SK-N-SH (cell line): ENCODE measurements at regions not wholly inside any gene's neighbourhood (a gene's known extent, or its start where the extent isn't known, plus 50 kb on each side); places are given as distances from the start of the nearest gene placed in this dataset.

Source experiments
- CTCF ChIP-seq: fragments of 200-600 bp; sonication (generic); IDR thresholded peaks from 2 replicates; pipeline ENCODE4 v1.6.1; 2017; ENCODE audit warnings: antibody characterized with exemption, mild to moderate bottlenecking, moderate library complexity
- EP300 ChIP-seq, 2 experiments: IDR thresholded peaks; 2 replicates each; pipeline versions ENCODE4 v1.4.0 to v1.6.1; 2012; ENCODE audit warnings: borderline replicate concordance in 1 of 2, low read depth in 1 of 2, low read length in 1 of 2
- GABPA ChIP-seq: IDR thresholded peaks from 2 replicates; pipeline ENCODE4 v1.4.0; 2012; ENCODE audit warnings: low read depth, mild to moderate bottlenecking
- JUND ChIP-seq: IDR thresholded peaks from 2 replicates; pipeline ENCODE4 v1.4.0; 2012
- MAX ChIP-seq: IDR thresholded peaks from 2 replicates; pipeline ENCODE4 v1.4.0; 2012; ENCODE audit warnings: low read depth
- PBX3 ChIP-seq: IDR thresholded peaks from 2 replicates; pipeline ENCODE4; 2012
- POLR2AphosphoS5 ChIP-seq: IDR thresholded peaks from 2 replicates; pipeline ENCODE4 v1.6.1; 2012; ENCODE audit warnings: low read depth, low read length
- RAD21 ChIP-seq: IDR thresholded peaks from 2 replicates; pipeline ENCODE4 v1.6.1; 2012; ENCODE audit warnings: mild to moderate bottlenecking, low read length
- REST ChIP-seq: IDR thresholded peaks from 2 replicates; pipeline ENCODE4 v1.6.1; 2012; ENCODE audit warnings: mild to moderate bottlenecking, low read depth, low read length, moderate library complexity
- SIN3A ChIP-seq: IDR thresholded peaks from 2 replicates; pipeline ENCODE4 v1.6.1; 2012; ENCODE audit warnings: low read depth, mild to moderate bottlenecking, low read length, moderate library complexity, borderline replicate concordance
- TEAD4 ChIP-seq: IDR thresholded peaks from 2 replicates; pipeline ENCODE4 v1.4.0; 2012; ENCODE audit warnings: mild to moderate bottlenecking, borderline replicate concordance; ENCODE audit not compliant: insufficient read depth
- USF1 ChIP-seq: IDR thresholded peaks from 2 replicates; pipeline ENCODE4 v1.4.0; 2012; ENCODE audit warnings: low read depth, borderline replicate concordance
- YY1 ChIP-seq: IDR thresholded peaks from 2 replicates; pipeline ENCODE4 v1.4.0; 2012; ENCODE audit warnings: low read depth, mild to moderate bottlenecking
- ZBTB33 ChIP-seq: IDR thresholded peaks from 2 replicates; pipeline ENCODE4 v1.4.0; 2012; ENCODE audit warnings: low read depth, borderline replicate concordance

GRCh38 chr15:73000293-73000692 is 52.0 kb upstream of the NEO1 start:
- no peak for TF ChIP-seq MAX
- no peak for TF ChIP-seq ZBTB33
- TF ChIP-seq CTCF = no peak
- no peak for TF ChIP-seq EP300 (IDR thresholded peaks at IDR 0.05; ENCODE audit: borderline replicate concordance in 1 of 2, low read depth in 1 of 2, low read length in 1 of 2)
- TF ChIP-seq REST = no peak
- TF ChIP-seq SIN3A = no peak
- TF ChIP-seq POLR2AphosphoS5 = no peak
- TF ChIP-seq GABPA = no peak
- no peak for TF ChIP-seq USF1
- TF ChIP-seq YY1 = no peak
- no peak for TF ChIP-seq TEAD4
- TF ChIP-seq PBX3 = no peak
- TF ChIP-seq RAD21 = no peak
- TF ChIP-seq JUND = no peak
